ENCODE measurements at regions not wholly inside any gene's neighbourhood (a gene's known extent, or its start where the extent isn't known, plus 50 kb on each side); places are given as distances from the start of the nearest gene placed in this dataset.

GRCh38 chr18:55912071-55912470 lies 324.1 kb upstream of the TCF4 start:
- intact Hi-C loops (cut with DNase I): no loop called here
- TF ChIP-seq POLR2AphosphoS5 (IDR thresholded peaks at IDR 0.05) (no peak), POLR2A (IDR thresholded peaks at IDR 0.05) (no peak), CTCF (IDR thresholded peaks at IDR 0.05) (no peak)
- no peaks in the 10 kb centered on the region for H3K4me1 ChIP-seq (replicated peaks)
- WGBS: 47% methylated on average over 2 of the region's 2 CpGs
- no peak overlapping the region for H3K27ac ChIP-seq
- H3K4me3 ChIP-seq: no peak overlapping the region
- DNase-seq (ENCODE audit: low spot score): no peak
- H3K36me3 ChIP-seq: no peaks in the 10 kb centered on the region
- H3K9me3 ChIP-seq: no peaks in the 10 kb centered on the region
- H3K27me3 ChIP-seq (replicated peaks; ENCODE audit: insufficient read depth): no peaks in the 10 kb centered on the region

- Histone ChIP-seq H3K4me1 (replicated peaks) (no peaks in the 10 kb centered on the region), H3K27ac (no peak overlapping the region), H3K9me3 (no peaks in the 10 kb centered on the region), H3K36me3 (no peaks in the 10 kb centered on the region), H3K27me3 (replicated peaks; ENCODE audit: insufficient read depth) (no peaks in the 10 kb centered on the region), H3K4me3 (no peak overlapping the region)
- DNase-seq (ENCODE audit: low spot score): no peak
- TF ChIP-seq POLR2A (IDR thresholded peaks at IDR 0.05): no peak
- no peak for TF ChIP-seq POLR2AphosphoS5 (IDR thresholded peaks at IDR 0.05)
- TF ChIP-seq CTCF (IDR thresholded peaks at IDR 0.05): no peak
- WGBS: 56% methylated on average over 2 of the region's 2 CpGs
- intact Hi-C loops (cut with DNase I): no loop called here
These were observed 322.3 kb upstream of the TCF4 start for GRCh38 chr18:55910296-55910695.

GRCh38 chr18:55908901-55909366 lies 320.9 kb upstream of the TCF4 start:
- H3K27ac ChIP-seq: no peak overlapping the region
- intact Hi-C loops (cut with DNase I): no loop called here
- H3K9me3 ChIP-seq: no peaks in the 10 kb centered on the region
- H3K36me3 ChIP-seq: no peaks in the 10 kb centered on the region
- 73% methylated on average over 4 of the region's 4 CpGs for WGBS
- DNase-seq (ENCODE audit: low spot score): no peak
- no peak overlapping the region for H3K4me3 ChIP-seq
- no peak for TF ChIP-seq CTCF (IDR thresholded peaks at IDR 0.05)
- no peak for TF ChIP-seq POLR2AphosphoS5 (IDR thresholded peaks at IDR 0.05)
- TF ChIP-seq POLR2A (IDR thresholded peaks at IDR 0.05): no peak
- H3K4me1 ChIP-seq (replicated peaks): no peaks in the 10 kb centered on the region
- H3K27me3 ChIP-seq (replicated peaks; ENCODE audit: insufficient read depth): no peaks in the 10 kb centered on the region

GRCh38 chr18:55907453-55908175 lies 319.6 kb upstream of the TCF4 start:
- no peak for TF ChIP-seq POLR2A (IDR thresholded peaks at IDR 0.05)
- no peak for TF ChIP-seq POLR2AphosphoS5 (IDR thresholded peaks at IDR 0.05)
- no peak for TF ChIP-seq CTCF (IDR thresholded peaks at IDR 0.05)
- DNase-seq (ENCODE audit: low spot score): no peak
- no peak overlapping the region for H3K27ac ChIP-seq

GRCh38 chr18:55906536-55906935 lies 318.5 kb upstream of the TCF4 start:
- no peaks in the 10 kb centered on the region for H3K4me1 ChIP-seq (replicated peaks)
- 78% methylated on average over 2 of the region's 2 CpGs for WGBS

More at GRCh38 chr18:55907453-55908175, 319.6 kb upstream of the TCF4 start:
- Histone ChIP-seq H3K4me3 (no peak overlapping the region), H3K36me3 (no peaks in the 10 kb centered on the region), H3K9me3 (no peaks in the 10 kb centered on the region), H3K4me1 (replicated peaks) (no peaks in the 10 kb centered on the region), H3K27me3 (replicated peaks; ENCODE audit: insufficient read depth) (no peaks in the 10 kb centered on the region)
- 19% methylated on average over 6 of the region's 6 CpGs for WGBS
- intact Hi-C loops (cut with DNase I): no loop called here

More at GRCh38 chr18:55906536-55906935, 318.5 kb upstream of the TCF4 start:
- H3K27ac ChIP-seq: no peak overlapping the region
- H3K27me3 ChIP-seq (replicated peaks; ENCODE audit: insufficient read depth): no peaks in the 10 kb centered on the region
- intact Hi-C loops (cut with DNase I): no loop called here
- no peak overlapping the region for H3K4me3 ChIP-seq
- no peak for TF ChIP-seq POLR2AphosphoS5 (IDR thresholded peaks at IDR 0.05)
- TF ChIP-seq POLR2A (IDR thresholded peaks at IDR 0.05): no peak
- no peak for TF ChIP-seq CTCF (IDR thresholded peaks at IDR 0.05)
- DNase-seq (ENCODE audit: low spot score): no peak
- H3K36me3 ChIP-seq: no peaks in the 10 kb centered on the region
- H3K9me3 ChIP-seq: no peaks in the 10 kb centered on the region

All from prostate gland (tissue), 2 donors.